A549 (cell line): ENCODE measurements at regions not wholly inside any gene's neighbourhood (a gene's known extent, or its start where the extent isn't known, plus 50 kb on each side); places are given as distances from the start of the nearest gene placed in this dataset.

ENCODE experiments used
- ATAC-seq, 2 experiments: fragments of 200-7000 bp in 1 of 2; fragments of >200 bp in 1 of 2; cut with Nextera tagmentation in 1 of 2; cut with Tn5 transposase in 1 of 2; 3 replicates each; pipeline versions ENCODE4 v1.8.0 to v1.9.1; 2018 to 2020; ENCODE audit warnings: mild to moderate bottlenecking in 1 of 2, moderate library complexity in 1 of 2
- CTCF ChIA-PET: fragments of 300-600 bp; sonication (Branson Sonifier 250); formaldehyde crosslinking; extraction: SDS; loops from one replicate; lab custom pipeline; 2021; ENCODE audit warnings: antibody characterized with exemption, inconsistent platforms; lab: Yijun Ruan, JAX
- POLR2A ChIA-PET: fragments of 350-600 bp; formaldehyde crosslinking; extraction: SDS; loops from one replicate; lab custom pipeline; 2021; ENCODE audit warnings: antibody characterized with exemption, inconsistent platforms; lab: Yijun Ruan, JAX
- DNase-seq, 2 experiments: peaks; one replicate each; pipeline versions ENCODE4 v3.0.0 to v3.0.0-alpha.2; 2011 to 2016; ENCODE audit warnings: low read depth in 1 of 2, low spot score in 1 of 2
- FAIRE-seq: peaks from 2 replicates; lab custom pipeline; 2011; peaks lifted over from hg19 to GRCh38; lab: Jason Lieb, UNC
- H3K27ac ChIP-seq, 2 experiments: fragments of >200 bp; sonication (Bioruptor Twin); formaldehyde crosslinking; 3 replicates each; pipeline ENCODE4 v1.5.1; 2016 to 2017
- H3K4me1 ChIP-seq: fragments of >200 bp; sonication (Bioruptor Twin); formaldehyde crosslinking; 3 replicates; pipeline ENCODE4 v1.6.1; 2016
- H3K4me2 ChIP-seq: fragments of >200 bp; sonication (Bioruptor Twin); formaldehyde crosslinking; 3 replicates; pipeline ENCODE4 v1.6.1; 2016
- H3K4me3 ChIP-seq: fragments of >200 bp; sonication (Bioruptor Twin); formaldehyde crosslinking; 3 replicates; pipeline ENCODE4 v1.5.1; 2016
- H3K9me3 ChIP-seq: fragments of >200 bp; sonication (Bioruptor Twin); formaldehyde crosslinking; 3 replicates; pipeline ENCODE4 v1.6.1; 2016
- CEBPB ChIP-seq, 2 experiments: fragments of >200 bp in 1 of 2; sonication (Bioruptor Twin) in 1 of 2; formaldehyde crosslinking in 1 of 2; IDR thresholded peaks; 2 replicates each; pipeline ENCODE4 v1.6.1; 2012 to 2016
- CHD2 ChIP-seq: fragments of 150-350 bp; IDR thresholded peaks from 2 replicates; pipeline ENCODE4 v1.6.1; 2014; ENCODE audit warnings: low read length; ENCODE audit not compliant: partially characterized antibody
- CHD4 ChIP-seq: fragments of 200-600 bp; sonication (generic); IDR thresholded peaks from 2 replicates; pipeline ENCODE4 v1.6.1; 2016; ENCODE audit warnings: antibody characterized with exemption, mild to moderate bottlenecking, borderline replicate concordance
- EHMT2 ChIP-seq: fragments of 200-600 bp; sonication (generic); IDR thresholded peaks from 2 replicates; pipeline ENCODE4 v1.6.1; 2016; ENCODE audit warnings: antibody characterized with exemption, low read depth, mild to moderate bottlenecking, moderate library complexity
- FOXS1 ChIP-seq: fragments of 250-450 bp; sonication (Bioruptor Pico); IDR thresholded peaks from 2 replicates; pipeline ENCODE4 v1.5.0; 2020; ENCODE audit warnings: mild to moderate bottlenecking, moderate library complexity
- HDAC2 ChIP-seq: fragments of 200-600 bp; sonication (generic); IDR thresholded peaks from 2 replicates; pipeline ENCODE4 v1.6.1; 2016
- HOXB13 ChIP-seq: fragments of 250-450 bp; sonication (Bioruptor Pico); IDR thresholded peaks from 2 replicates; pipeline ENCODE4 v1.5.0; 2020; ENCODE audit warnings: low read depth, mild to moderate bottlenecking, moderate library complexity
- HOXB5 ChIP-seq: fragments of 250-450 bp; sonication (Bioruptor Pico); IDR thresholded peaks from 2 replicates; pipeline ENCODE4 v1.5.0; 2020; ENCODE audit warnings: mild to moderate bottlenecking, moderate library complexity
- JUN ChIP-seq, 2 experiments: fragments of >200 bp; sonication (Bioruptor Twin); formaldehyde crosslinking; IDR thresholded peaks; 2 replicates in 1 of 2; 3 replicates in 1 of 2; pipeline ENCODE4 v1.6.1; 2016 to 2017
- KDM5A ChIP-seq: fragments of 200-600 bp; sonication (generic); IDR thresholded peaks from 2 replicates; pipeline ENCODE4 v1.6.1; 2016; ENCODE audit warnings: antibody characterized with exemption, mild to moderate bottlenecking
- MAFK ChIP-seq: fragments of 450-650 bp; IDR thresholded peaks from 2 replicates; pipeline ENCODE4 v1.6.1; 2014; ENCODE audit not compliant: partially characterized antibody
- MAZ ChIP-seq: fragments of 150-350 bp; IDR thresholded peaks from 2 replicates; pipeline ENCODE4 v1.6.1; 2014; ENCODE audit warnings: antibody characterized with exemption, low read depth, low read length, borderline replicate concordance
- MYC ChIP-seq: IDR thresholded peaks from 2 replicates; pipeline ENCODE4 v1.6.1; 2012; ENCODE audit warnings: mild to moderate bottlenecking, inconsistent platforms, low read length, improper control_type of control experiment, borderline replicate concordance
- POLR2AphosphoS2 ChIP-seq: conservative IDR thresholded peaks from 2 replicates; pipeline ENCODE4 v1.6.1; 2012; ENCODE audit warnings: low read length, improper control_type of control experiment, inconsistent platforms
- RARB ChIP-seq: fragments of 250-450 bp; sonication (Bioruptor Pico); IDR thresholded peaks from 2 replicates; pipeline ENCODE4 v1.8.0; 2021; ENCODE audit warnings: mild to moderate bottlenecking, moderate library complexity
- RCOR1 ChIP-seq: fragments of 150-350 bp; IDR thresholded peaks from 2 replicates; pipeline ENCODE4 v1.6.1; 2014; ENCODE audit warnings: antibody characterized with exemption, low read length, low read depth
- TP53 ChIP-seq: fragments of 250-450 bp; sonication (Bioruptor Pico); IDR thresholded peaks from 2 replicates; pipeline ENCODE4 v1.5.0; 2021; ENCODE audit warnings: mild to moderate bottlenecking, moderate library complexity
- ZC3H11A ChIP-seq: fragments of 450-650 bp; IDR thresholded peaks from 2 replicates; pipeline ENCODE4 v1.6.1; 2014; ENCODE audit warnings: antibody characterized with exemption, mild to moderate bottlenecking
- WGBS: methylation state at CpG from one replicate; pipeline ENCODE4 v1.1.6; 2017; ENCODE audit errors: missing lambda C conversion rate; 5-methylcytosine and 5-hydroxymethylcytosine counted together
- TF ChIP-seq, protein P1 (sequence below): fragments of 250-450 bp; sonication (Bioruptor Pico); IDR thresholded peaks from 2 replicates; pipeline ENCODE4 v1.5.0; 2021; ENCODE audit warnings: mild to moderate bottlenecking, moderate library complexity, borderline replicate concordance
- TF ChIP-seq, protein P2 (sequence below): fragments of >200 bp; sonication (Bioruptor Twin); formaldehyde crosslinking; IDR thresholded peaks from 3 replicates; pipeline ENCODE4 v1.6.1; 2016
- TF ChIP-seq, protein P3 (sequence below): fragments of 150-350 bp; IDR thresholded peaks from 2 replicates; pipeline ENCODE4 v1.6.1; 2014; ENCODE audit warnings: low read depth, mild to moderate bottlenecking, low read length
- TF ChIP-seq, protein P4 (sequence below): fragments of >200 bp; sonication (Bioruptor Twin); formaldehyde crosslinking; IDR thresholded peaks from 2 replicates; pipeline ENCODE4 v1.6.1; 2016
- TF ChIP-seq, protein P5 (sequence below): fragments of 450-650 bp; IDR thresholded peaks from 2 replicates; pipeline ENCODE4 v1.6.1; 2014; ENCODE audit warnings: antibody characterized with exemption

DNA sequence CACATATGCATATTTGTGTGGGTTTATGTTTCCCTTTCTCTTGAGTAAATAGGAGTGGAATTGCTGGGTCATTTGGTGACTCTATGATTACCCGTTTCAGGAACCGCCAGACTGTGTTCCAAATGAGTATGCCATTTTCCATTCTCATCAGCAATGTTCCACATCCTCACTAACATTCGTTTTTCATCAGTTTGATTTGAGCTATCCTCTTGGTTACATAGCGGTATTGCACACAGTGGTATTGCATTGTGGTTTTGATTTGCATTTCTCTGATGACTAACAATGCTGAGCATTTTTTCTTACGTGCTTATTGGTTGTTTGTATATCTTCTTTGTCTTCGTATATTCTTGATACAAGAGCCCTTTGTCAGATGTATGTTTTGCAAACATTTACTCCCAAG is 218.0 kb upstream of the AMOT start:
- Histone ChIP-seq H3K4me1 (no peaks in the 10 kb centered on the region), H3K4me2 (no peak overlapping the region), H3K9me3 (no peaks in the 10 kb centered on the region), H3K4me3 (no peak overlapping the region), H3K27ac (no peak overlapping the region)
- FAIRE-seq (no peak), DNase-seq (no peak), ATAC-seq (no peak)
- CTCF ChIA-PET = no interaction called here
- POLR2A ChIA-PET = no interaction called here
- TF ChIP-seq MAFK (no peak), JUN (IDR thresholded peaks at IDR 0.05) (no peak), CHD2 (no peak), RARB (CRISPR knock-in tag) (no peak), HOXB13 (CRISPR knock-in tag) (no peak), TP53 (no peak), FOXS1 (no peak), CEBPB (IDR thresholded peaks at IDR 0.05) (no peak), RCOR1 (no peak)
- TF ChIP-seq, protein P1, sequence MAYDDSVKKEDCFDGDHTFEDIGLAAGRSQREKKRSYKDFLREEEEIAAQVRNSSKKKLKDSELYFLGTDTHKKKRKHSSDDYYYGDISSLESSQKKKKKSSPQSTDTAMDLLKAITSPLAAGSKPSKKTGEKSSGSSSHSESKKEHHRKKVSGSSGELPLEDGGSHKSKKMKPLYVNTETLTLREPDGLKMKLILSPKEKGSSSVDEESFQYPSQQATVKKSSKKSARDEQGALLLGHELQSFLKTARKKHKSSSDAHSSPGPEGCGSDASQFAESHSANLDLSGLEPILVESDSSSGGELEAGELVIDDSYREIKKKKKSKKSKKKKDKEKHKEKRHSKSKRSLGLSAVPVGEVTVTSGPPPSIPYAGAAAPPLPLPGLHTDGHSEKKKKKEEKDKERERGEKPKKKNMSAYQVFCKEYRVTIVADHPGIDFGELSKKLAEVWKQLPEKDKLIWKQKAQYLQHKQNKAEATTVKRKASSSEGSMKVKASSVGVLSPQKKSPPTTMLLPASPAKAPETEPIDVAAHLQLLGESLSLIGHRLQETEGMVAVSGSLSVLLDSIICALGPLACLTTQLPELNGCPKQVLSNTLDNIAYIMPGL (CRISPR knock-in tag) = no peak
- TF ChIP-seq, protein P2, sequence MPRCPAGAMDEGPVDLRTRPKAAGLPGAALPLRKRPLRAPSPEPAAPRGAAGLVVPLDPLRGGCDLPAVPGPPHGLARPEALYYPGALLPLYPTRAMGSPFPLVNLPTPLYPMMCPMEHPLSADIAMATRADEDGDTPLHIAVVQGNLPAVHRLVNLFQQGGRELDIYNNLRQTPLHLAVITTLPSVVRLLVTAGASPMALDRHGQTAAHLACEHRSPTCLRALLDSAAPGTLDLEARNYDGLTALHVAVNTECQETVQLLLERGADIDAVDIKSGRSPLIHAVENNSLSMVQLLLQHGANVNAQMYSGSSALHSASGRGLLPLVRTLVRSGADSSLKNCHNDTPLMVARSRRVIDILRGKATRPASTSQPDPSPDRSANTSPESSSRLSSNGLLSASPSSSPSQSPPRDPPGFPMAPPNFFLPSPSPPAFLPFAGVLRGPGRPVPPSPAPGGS = no peak
- TF ChIP-seq, protein P3, sequence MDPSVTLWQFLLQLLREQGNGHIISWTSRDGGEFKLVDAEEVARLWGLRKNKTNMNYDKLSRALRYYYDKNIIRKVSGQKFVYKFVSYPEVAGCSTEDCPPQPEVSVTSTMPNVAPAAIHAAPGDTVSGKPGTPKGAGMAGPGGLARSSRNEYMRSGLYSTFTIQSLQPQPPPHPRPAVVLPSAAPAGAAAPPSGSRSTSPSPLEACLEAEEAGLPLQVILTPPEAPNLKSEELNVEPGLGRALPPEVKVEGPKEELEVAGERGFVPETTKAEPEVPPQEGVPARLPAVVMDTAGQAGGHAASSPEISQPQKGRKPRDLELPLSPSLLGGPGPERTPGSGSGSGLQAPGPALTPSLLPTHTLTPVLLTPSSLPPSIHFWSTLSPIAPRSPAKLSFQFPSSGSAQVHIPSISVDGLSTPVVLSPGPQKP = no peak
- TF ChIP-seq, all 56 proteins: peak for 0
- 2% methylated on average over 6 of the region's 6 CpGs for WGBS

DNA sequence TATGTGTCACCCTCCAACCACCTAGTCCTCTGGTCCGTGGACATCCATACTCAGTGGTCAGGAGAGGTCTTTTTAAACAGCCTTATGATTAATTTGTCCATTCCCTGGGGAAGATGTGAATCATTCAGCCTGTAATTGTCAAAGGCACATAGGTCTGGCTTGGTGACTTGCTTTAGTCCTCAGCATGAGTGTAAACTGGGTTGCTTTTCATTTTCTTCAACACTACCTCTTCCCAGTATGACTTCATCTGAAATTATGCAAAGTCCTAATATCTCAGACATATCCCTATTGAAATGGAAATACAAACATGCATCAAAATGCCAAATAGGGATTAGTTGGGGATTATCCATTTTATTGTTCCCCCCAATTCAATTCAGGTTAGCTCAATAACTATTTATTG is 208.3 kb upstream of the AMOT start:
- ATAC-seq (no peak), DNase-seq (no peak), FAIRE-seq (no peak)
- ChIA-PET POLR2A (no interaction called here), CTCF (no interaction called here)
- H3K4me1 ChIP-seq = no peaks in the 10 kb centered on the region
- H3K9me3 ChIP-seq = no peaks in the 10 kb centered on the region
- no peak overlapping the region for H3K4me3 ChIP-seq
- WGBS = 0% methylated on average over 1 of the region's 1 CpG
- no peak overlapping the region for H3K4me2 ChIP-seq
- H3K27ac ChIP-seq = no peak overlapping the region
- TF ChIP-seq POLR2AphosphoS2 (no peak), JUN (IDR thresholded peaks at IDR 0.05) (no peak), MAZ (no peak), KDM5A (no peak), MAFK (no peak), RCOR1 (no peak), HDAC2 (no peak), EHMT2 (no peak), CEBPB (IDR thresholded peaks at IDR 0.05) (no peak), FOXS1 (no peak), ZC3H11A (no peak), CHD4 (no peak), HOXB5 (CRISPR knock-in tag) (no peak), MYC (no peak)
- TF ChIP-seq, protein P4, sequence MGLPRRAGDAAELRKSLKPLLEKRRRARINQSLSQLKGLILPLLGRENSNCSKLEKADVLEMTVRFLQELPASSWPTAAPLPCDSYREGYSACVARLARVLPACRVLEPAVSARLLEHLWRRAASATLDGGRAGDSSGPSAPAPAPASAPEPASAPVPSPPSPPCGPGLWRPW = no peak
- TF ChIP-seq, protein P2 = no peak
- TF ChIP-seq, protein P5, sequence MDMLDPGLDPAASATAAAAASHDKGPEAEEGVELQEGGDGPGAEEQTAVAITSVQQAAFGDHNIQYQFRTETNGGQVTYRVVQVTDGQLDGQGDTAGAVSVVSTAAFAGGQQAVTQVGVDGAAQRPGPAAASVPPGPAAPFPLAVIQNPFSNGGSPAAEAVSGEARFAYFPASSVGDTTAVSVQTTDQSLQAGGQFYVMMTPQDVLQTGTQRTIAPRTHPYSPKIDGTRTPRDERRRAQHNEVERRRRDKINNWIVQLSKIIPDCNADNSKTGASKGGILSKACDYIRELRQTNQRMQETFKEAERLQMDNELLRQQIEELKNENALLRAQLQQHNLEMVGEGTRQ = no peak
- TF ChIP-seq, protein P1 (CRISPR knock-in tag) = no peak
- TF ChIP-seq, all 56 proteins: peak for 0
